HG03060 (cell line): ENCODE measurements at regions not wholly inside any gene's neighbourhood (a gene's known extent, or its start where the extent isn't known, plus 50 kb on each side); places are given as distances from the start of the nearest gene placed in this dataset.

Experiments used
- ATAC-seq: cut with Tn5 transposase; IDR thresholded peaks from one replicate; pipeline ENCODE4 v1.9.1; 2021; ENCODE audit warnings: low read depth, moderate number of reproducible peaks; ENCODE audit not compliant: unreplicated experiment

- ATAC-seq = no peak
Observed at GRCh38 chr2:199136242-199136641, 321.5 kb downstream of the SATB2 start.

GRCh38 chr2:199131876-199132275 lies 325.9 kb downstream of the SATB2 start:
- no peak for ATAC-seq

- no peak for ATAC-seq
Observed at GRCh38 chr2:199131136-199131655, 326.5 kb downstream of the SATB2 start.

- no peak for ATAC-seq
Observed at GRCh38 chr2:199130501-199130900, 327.2 kb downstream of the SATB2 start.

GRCh38 chr2:199128476-199129229 lies 329.1 kb downstream of the SATB2 start:
- ATAC-seq = no peak

DNA sequence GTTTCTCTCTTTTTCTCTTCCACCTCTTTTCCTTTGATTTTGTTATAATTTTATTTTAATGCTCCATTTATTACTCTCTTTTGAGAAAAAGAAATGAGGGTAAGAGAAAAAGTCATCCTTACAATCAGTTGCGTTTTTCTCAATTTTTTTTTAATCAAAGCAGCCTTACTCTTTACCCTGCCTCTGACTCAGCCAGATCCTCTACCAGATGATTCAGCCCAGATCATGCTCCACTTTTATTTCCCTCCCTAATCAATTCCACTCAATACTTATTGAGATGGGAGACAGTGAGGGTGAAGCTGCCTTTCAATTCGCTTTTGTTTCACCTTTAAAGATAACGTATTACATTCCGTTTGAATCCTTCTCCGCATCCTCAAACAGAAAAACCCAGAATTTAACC lies 337.9 kb downstream of the SATB2 start:
- ATAC-seq = no peak

- no peak for ATAC-seq
Observed at GRCh38 chr2:199118673-199119112, 339.0 kb downstream of the SATB2 start.

- no peak for ATAC-seq
Observed at GRCh38 chr2:199115169-199115568, 342.6 kb downstream of the SATB2 start.

- ATAC-seq = no peak
Observed at GRCh38 chr2:199113111-199113510, 344.6 kb downstream of the SATB2 start.

GRCh38 chr2:199111458-199111857 lies 346.3 kb downstream of the SATB2 start:
- no peak for ATAC-seq

DNA sequence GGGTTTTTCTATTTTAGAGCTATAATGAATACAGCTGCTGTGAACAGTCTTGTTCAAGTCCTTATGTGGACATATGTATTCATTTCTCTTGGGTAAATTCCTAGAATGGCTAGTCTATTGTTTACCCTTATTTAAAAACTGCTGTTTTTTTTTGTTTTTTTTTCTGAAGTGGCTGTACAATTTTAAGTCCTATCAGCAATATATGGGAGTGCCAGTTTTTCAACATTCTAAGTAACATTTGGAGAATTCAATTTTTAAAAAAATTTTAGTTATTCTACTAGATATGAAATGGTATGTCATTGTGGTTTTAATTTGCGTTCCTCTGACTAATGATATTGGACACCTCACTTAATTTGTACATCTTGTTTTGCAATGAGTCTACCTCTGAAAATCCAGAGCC lies 349.7 kb downstream of the SATB2 start:
- ATAC-seq = no peak

GRCh38 chr2:199105826-199106225 lies 351.9 kb downstream of the SATB2 start:
- ATAC-seq = no peak

- ATAC-seq = no peak
Observed at GRCh38 chr2:199101487-199101886, 356.3 kb downstream of the SATB2 start.

DNA sequence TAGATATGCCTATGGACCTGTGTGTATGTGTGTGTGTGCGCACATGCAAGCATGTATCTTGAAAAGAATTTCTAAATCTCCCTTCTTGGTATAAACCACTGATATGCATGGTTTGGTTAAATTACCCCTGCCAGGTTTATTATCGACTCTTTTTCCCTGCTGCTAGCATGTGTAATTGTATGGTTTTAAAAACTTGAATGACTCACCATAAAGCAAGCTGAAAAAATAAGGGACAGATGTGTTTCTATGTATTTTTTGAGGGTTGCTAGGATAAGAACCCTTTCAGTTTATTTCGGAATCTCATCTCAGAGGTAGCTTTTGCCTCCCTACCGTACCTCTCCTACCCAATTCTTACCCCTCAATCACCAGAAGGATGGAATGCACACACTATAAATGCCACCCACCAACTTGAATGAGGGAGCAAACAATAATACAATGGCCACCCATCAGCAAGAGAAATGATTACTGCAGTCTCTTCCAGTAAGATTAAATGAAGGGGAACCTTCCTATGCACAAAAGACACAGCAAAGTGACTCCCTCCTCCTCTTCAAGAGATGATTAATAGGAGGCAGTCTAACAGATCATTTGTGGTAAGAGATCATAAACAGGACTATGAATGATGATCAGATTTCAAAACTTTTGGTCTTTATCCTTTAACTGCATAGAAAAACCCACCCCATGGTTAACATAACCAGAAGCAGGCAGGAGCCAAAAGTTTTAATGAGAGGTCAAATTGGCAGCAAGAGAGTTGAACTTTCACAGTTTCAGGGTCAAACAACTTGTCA lies 357.2 kb downstream of the SATB2 start:
- no peak for ATAC-seq

- ATAC-seq = no peak
Observed at GRCh38 chr2:199092419-199092818, 365.3 kb downstream of the SATB2 start.

DNA sequence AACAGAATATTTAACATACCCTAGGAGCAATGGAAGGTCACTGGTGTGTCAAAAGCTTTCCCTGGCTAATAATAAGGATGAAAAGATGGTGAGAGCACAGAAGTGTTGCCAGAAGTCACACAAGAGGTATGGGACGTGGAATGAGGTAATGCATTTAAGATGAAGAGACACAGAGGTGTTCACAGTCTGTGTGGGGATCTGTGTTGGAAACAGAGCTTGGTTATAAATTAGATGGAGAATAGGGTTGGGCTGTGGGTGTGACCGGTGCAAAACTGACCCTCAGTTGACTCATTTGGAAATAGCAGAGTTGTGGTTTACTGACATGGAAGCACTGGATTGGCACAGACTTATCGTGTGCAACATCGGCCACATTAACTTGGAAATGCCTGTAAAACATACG lies 372.5 kb downstream of the SATB2 start:
- ATAC-seq = no peak

DNA sequence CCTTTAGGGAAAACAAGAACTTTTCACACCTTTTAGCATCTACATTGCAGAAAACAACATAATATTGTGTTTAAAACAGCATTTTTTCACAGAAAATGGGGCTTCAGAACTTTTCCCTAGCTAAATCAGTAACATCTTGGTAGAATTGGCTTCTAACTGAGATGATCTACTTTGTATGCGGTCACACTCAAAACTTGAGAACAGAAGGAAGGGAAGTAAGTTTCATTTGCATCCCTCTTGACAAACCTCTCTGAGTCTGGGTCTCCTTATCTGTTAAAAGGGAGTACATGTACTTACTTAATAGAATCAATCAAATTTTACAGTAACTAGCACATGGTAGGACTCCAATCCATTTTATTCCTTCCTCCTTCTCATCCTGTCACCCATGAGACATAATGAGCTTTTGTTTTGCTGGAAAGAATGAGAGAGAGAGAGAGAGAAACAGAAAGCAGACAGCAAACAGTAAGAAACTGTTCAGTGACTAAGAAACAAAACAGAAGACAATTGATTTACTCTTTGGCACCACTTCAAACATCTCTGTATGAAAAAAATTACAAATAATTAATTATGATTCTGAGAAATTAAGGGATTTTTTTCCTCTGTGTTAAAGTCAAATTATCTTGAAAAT lies 387.3 kb downstream of the SATB2 start:
- ATAC-seq = no peak

DNA sequence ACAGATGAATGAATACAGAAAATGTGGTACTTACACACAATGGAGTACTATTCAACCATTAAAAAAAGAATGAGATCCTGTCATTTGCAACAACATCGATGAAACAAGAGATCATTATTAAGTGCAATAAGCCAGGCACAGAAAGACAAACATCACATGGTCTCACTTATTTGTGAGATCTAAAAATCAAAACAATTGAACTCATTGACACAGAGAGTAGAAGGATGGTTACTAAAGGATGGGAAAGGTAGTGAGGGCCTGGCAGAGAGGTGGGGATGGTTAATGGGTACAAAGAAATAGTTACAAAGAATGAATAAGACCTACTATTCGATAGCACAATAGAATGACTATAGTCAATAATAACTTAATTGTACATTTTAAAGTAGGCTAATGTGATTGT lies 393.5 kb downstream of the SATB2 start:
- no peak for ATAC-seq

DNA sequence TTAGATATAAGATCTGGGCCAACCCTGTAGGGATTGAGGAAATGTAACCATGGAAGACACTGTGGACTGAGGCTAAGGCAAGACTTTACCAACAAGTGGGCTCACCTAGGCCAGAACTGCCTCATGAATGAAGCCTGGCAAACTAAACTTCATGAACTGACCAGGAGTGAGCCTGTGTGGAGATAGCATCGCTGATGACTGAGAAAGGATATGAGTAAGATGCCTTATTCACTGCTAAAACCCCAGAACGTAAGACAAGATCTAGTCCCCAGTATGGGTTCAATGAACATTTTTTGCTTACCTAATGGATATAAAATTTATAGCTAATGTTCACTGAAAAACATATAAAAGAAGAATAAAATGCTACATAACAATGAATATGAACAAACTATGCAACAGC lies 399.8 kb downstream of the SATB2 start:
- ATAC-seq = no peak

DNA sequence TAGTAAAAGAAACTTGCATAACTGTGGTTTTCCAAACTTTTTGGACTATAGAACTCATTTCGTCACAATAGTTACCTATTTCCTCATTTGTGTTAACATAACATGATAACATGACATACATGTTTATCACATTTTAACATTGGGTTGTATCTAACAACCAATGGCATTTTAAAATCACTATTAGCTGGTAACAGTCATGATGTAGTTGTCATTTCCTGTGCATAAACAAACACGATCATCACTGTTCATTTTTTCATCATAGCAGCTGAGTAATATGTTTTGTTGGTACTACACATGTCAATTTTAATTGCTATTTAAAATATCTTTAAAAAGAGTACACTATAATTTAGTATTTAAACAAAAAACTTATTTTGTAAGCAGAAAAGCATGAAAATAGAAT lies 402.4 kb downstream of the SATB2 start:
- no peak for ATAC-seq

DNA sequence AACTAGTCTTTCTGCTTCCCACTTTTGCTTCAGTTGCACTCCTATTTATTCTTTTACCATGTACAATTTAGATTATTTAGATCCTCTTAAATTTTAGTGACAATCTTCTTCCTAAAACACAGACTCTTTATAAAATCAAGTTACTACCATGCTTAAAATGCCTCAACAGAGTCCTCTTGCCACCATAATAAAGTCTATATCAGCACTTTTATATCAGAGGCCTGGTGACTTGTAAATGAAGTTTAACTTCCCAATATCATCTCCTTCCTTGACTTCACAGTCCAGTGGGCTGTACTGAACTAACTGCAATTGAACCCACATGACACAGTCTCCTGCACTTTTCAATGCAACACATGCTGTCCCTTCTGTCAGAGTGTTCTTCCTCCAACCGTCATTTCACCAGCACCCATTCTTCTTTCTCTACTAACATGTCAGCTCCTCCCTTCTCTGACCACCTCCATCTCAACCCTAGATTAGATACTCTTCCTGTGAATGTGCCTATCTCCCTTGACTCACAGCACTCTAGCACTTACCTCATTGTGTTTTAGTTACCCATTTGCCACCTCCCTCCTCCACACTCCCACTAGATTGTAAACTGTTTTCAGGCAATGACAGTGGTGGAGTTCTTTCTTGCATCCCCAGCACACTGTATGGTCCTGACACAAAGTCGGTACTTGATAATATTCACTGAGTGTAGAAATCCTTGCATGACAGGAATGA lies 414.9 kb downstream of the SATB2 start:
- ATAC-seq = no peak
